HG02678 (cell line): ENCODE measurements at regions not wholly inside any gene's neighbourhood (a gene's known extent, or its start where the extent isn't known, plus 50 kb on each side); places are given as distances from the start of the nearest gene placed in this dataset.

ENCODE experiments used
- ATAC-seq: cut with Tn5 transposase; IDR thresholded peaks from one replicate; pipeline ENCODE4 v1.9.1; 2021; ENCODE audit warnings: mild to moderate bottlenecking, moderate library complexity; ENCODE audit not compliant: unreplicated experiment

GRCh38 chr7:22565315-22565811, 65.4 kb upstream of the STEAP1B start:
- ATAC-seq: peak; percentile 40

DNA sequence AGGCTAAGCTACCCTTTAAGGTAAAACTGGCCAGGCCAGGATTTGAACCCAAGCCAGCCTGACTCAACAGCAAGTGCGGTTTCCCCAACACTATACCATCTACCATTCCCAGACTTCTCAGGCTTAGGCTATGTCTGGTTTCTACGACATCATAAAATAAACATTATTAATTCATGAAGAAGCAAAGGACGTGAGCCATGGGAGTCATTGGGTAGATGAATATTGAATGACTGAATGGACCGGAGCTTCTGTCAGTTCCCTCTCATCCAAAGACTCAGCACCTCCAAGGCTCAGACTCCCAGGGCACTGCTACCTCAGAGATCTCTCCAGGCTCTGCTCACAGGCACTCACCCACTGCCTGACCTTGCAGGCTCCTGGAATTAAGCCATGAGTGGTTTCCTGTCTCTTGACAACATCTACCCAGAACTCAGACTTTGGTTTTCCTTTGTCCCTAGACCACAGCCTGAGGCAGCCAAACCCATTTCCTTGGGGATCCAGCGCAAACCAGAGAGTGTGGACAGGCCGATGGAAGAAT, 64.6 kb upstream of the STEAP1B start:
- no peak for ATAC-seq

GRCh38 chr7:22563621-22564241, 63.7 kb upstream of the STEAP1B start:
- ATAC-seq: peak; percentile 45

DNA sequence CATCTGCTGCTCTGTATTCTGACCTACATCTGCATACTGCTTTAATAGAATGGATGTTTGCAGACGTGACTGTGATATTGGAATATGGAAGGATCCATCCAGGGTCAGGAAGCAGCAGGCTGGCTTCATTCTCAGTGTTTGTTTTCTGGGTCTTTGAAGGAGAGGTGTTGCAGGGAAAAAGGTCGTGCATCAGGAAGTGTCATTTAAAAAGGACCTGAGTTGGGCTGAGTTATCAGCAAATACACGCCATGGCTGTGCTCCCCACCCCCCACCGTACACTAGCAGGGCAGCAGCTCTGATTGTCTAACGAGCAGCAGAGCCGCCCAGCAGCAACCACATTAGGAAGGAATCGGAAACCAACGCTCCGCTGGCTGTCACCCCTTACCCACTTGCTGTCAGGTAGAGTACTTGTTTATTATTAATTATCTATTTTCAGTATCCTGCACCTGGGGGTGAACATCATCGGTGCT, 63.1 kb upstream of the STEAP1B start:
- ATAC-seq: no peak

DNA sequence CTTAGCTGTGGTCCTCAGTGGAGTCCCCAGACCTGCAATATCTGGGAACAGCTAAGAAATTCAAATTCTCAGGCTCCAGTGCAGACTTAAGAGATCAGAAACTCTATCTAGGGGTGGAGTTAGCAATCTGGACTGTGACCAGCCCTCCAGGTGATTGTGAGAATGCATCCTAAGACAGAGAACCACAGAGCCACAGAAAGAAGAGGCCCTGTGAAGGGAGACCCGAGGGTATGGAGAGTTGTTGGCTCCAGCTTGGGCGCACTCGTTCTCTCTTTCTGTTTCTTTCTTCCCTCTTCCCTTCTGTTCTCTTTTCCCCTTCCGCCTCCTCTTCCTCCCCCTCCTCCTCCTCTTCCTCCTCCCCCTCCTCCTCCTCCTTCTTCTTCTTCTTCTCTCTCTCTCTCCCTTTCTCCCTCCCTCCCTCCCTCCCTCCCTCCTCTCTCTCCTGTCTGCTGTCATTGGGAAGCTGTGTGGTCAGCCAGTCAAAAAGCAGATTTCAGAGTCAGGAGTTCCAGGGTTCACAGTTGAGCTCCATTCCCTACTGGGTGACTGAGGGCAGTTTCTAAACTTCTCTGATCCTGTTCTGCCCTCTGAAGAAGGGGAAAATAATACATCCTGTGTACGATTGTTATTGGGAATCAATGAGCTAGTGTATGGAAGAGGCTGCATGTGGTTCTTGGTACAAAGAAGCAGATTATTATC, 62.1 kb upstream of the STEAP1B start:
- no peak for ATAC-seq

GRCh38 chr7:22561321-22561811, 61.4 kb upstream of the STEAP1B start:
- no peak for ATAC-seq

GRCh38 chr7:22559829-22560489, 60.0 kb upstream of the STEAP1B start:
- peak; percentile 50 for ATAC-seq

GRCh38 chr7:22557167-22557566, 57.2 kb upstream of the STEAP1B start:
- no peak for ATAC-seq

DNA sequence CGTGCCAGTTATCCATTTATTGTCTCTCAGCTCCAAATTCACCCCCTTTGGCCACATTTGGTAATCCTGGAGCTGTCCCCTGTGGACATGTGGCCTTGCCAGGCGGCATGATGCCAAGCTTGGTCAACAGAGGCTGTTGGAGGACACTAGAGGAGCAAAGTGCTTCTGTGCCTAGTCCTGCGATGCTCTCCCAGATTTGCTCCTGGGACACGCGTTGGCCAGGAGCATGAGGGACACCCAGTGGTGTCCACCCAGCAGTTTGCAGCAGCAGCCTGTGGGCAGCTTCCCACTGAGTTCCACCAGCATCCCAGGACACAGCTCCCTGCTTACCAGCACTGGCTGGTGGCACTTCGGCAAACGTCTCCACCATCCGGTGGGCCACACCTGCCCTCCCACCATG, 55.5 kb upstream of the STEAP1B start:
- ATAC-seq: no peak

DNA sequence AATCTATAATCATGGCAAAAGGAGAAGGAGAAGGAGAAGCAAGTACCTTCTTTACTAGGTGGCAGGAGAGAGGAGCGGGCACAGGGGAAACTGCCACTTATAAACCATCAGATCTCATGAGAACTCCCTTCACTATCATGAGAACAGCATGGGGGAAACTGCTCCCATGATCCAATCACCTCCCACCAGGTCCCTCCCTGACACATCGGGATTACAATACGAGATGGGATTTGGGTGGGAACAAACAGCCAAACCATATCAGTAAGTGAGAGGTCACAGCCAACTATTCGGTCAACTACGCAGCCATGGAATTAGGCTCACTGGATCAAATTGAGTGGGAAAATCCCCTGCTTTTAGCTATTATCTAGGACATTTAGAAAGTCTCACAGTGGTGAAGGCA, 54.2 kb upstream of the STEAP1B start:
- no peak for ATAC-seq

- peak; percentile 84 for ATAC-seq
These were observed 52.0 kb upstream of the STEAP1B start for GRCh38 chr7:22551768-22552513.

DNA sequence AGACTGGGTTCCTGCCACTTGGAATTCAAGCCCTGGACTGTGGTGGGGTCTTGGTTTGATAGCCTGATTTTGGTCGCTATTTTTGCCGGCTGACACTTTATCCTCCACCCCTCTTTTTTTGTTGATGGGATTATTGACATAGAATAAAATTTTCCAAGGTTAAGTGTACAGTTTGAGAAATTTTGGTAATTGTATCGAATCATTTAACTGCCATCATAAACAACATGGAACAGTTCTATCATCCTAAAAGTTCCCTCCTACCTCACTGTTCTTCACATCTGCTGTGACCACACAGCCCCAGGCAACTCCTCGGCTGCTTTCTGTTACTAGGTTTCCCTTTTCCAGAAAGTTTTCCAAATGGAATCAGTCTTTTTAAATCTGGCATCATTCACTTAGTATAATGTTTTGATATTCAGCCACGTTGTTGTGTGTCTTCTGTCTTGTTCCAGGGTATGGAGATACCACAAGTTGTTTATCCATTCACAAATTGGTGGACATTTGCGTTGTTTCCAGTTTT, 50.6 kb upstream of the STEAP1B start:
- no peak for ATAC-seq

DNA sequence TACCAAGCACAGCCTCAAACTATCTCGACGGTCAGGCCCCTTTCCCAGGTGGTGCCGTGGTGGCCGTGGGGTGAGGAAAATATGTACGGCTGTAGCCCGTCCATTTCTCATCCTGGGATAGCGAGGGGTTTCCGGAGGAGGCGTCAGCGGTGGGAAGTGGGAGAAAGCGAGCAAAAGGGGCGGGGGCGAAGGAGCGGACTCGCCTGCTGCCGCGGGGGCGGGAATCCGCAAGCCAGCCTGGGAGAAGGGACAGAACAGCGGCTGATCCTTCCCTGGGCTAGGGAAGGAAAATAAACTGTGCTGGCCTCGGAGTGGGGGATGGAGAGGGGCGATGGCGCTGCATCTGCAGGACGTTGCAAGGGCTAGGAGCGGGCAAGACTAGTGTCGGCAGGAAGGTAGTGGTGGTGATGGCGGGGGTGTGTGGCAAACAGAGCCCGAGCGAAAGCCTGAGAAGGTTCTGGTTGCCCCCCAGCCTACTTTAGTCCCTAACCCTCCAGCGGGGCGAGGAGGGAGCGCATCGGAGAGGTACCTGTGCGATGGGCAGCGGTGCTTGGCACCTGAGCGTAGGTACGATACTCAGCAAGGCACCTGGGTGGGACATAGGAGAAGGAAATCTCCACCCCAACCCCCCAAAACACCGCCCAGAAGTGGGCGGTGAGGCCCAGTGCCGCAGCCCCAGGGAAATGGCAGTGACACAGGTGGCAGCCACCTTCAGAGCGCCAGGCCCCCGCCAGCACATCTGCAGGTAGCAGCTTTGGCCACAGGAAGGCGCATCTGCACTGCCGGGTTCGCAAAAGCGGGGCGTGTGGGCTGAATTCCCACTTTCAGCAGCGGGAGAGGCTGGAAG, 49.9 kb upstream of the STEAP1B start:
- no peak for ATAC-seq
